Aorta (tissue), 5 donors: ENCODE measurements at regions not wholly inside any gene's neighbourhood (a gene's known extent, or its start where the extent isn't known, plus 50 kb on each side); places are given as distances from the start of the nearest gene placed in this dataset.

Source experiments
- ATAC-seq: fragments of 200-7000 bp; cut with Tn5 transposase; one replicate; pipeline ENCODE4 v1.9.1; 2022; ENCODE audit warnings: moderate library complexity; ENCODE audit not compliant: low FRiP score
- DNase-seq, 2 donors: peaks; one replicate each; pipeline ENCODE4 v3.0.0-alpha.2; 2020
- H3K27ac ChIP-seq, 2 donors: one replicate each; pipeline ENCODE4 v1.5.1; 2013; ENCODE audit warnings: low read length in 2 of 2, mild to moderate bottlenecking in 2 of 2, moderate library complexity in 2 of 2, control low read depth in 1 of 2, inconsistent platforms in 1 of 2, low read depth in 1 of 2
- H3K27me3 ChIP-seq, 2 donors: one replicate each; pipeline ENCODE4 v1.6.1; 2013; ENCODE audit warnings: control low read depth in 1 of 2, low read length in 1 of 2, mild to moderate bottlenecking in 1 of 2, moderate library complexity in 1 of 2; ENCODE audit not compliant: insufficient read depth in 2 of 2, control insufficient read depth in 1 of 2
- H3K36me3 ChIP-seq, 2 donors: one replicate each; pipeline ENCODE4 v1.6.1; 2013; ENCODE audit warnings: control low read depth in 1 of 2, low read length in 1 of 2, mild to moderate bottlenecking in 1 of 2; ENCODE audit not compliant: insufficient read depth in 2 of 2, control insufficient read depth in 1 of 2
- H3K4me1 ChIP-seq, 2 donors: one replicate each; pipeline ENCODE4 v1.6.1; 2013; ENCODE audit warnings: low read length in 2 of 2, control low read depth in 1 of 2, mild to moderate bottlenecking in 1 of 2, moderate library complexity in 1 of 2; ENCODE audit not compliant: insufficient read depth in 2 of 2, control insufficient read depth in 1 of 2
- H3K4me3 ChIP-seq, 2 donors: one replicate each; pipeline ENCODE4 v1.5.1; 2013; ENCODE audit warnings: low read length in 2 of 2, control low read depth in 1 of 2, mild to moderate bottlenecking in 1 of 2
- H3K9me3 ChIP-seq: one replicate; pipeline ENCODE4 v1.6.1; 2013; ENCODE audit warnings: mild to moderate bottlenecking, low read length; ENCODE audit not compliant: control insufficient read depth
- WGBS, 2 donors: extraction: QIAGEN DNeasy Blood & Tissue Kit; methylation state at CpG; one replicate each; pipeline ENCODE4 v1.1.7; 2013; 5-methylcytosine and 5-hydroxymethylcytosine counted together
- intact Hi-C, 2 donors: fragments of 100-400 bp; cut with DNase I; formaldehyde crosslinking; loops; one replicate each; pipeline versions ENCODE4 v1.14.2 to v1.15.0; 2022
- donor health status: healthy with polysubstance abuse.
- donor health status: Bipolar disorder and iron deficiency.
- donor health status: DM: no; HTN: no; CAD: no.
- donor health status: DM: no; HTN: no; CAD: no.
- donor health status: DM: yes; HTN: yes; CAD: no.

DNA sequence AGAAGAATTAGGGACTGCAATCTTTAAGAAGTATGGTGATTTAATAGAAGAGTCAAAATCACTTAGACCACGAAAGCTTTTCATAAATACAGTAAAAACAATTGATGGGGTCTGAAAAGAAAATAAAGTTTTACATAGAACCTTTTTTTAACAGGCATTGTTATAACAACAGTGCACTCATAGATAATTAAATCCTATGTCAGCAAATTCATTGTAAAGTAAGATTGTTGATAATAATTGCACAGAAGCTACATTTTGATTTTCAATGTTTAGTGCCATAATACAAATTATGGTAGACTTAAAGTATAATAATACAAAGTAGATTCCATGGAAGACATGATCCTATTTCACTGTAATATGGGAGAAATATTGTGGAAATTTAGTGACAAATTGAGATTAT is 130.7 kb upstream of the FSIP2 start:
- 55 to 58% methylated on average over 1 of the region's 1 CpG for WGBS, 2 donors
- Histone ChIP-seq H3K27me3 (no peaks in the 10 kb centered on the region), H3K4me1 (no peaks in the 10 kb centered on the region), H3K9me3 (no peaks in the 10 kb centered on the region), H3K36me3 (no peaks in the 10 kb centered on the region), H3K27ac (no peak overlapping the region), H3K4me3 (no peak overlapping the region)
- DNase-seq (no peak), ATAC-seq (no peak)
- intact Hi-C loops, result no loop called here

DNA sequence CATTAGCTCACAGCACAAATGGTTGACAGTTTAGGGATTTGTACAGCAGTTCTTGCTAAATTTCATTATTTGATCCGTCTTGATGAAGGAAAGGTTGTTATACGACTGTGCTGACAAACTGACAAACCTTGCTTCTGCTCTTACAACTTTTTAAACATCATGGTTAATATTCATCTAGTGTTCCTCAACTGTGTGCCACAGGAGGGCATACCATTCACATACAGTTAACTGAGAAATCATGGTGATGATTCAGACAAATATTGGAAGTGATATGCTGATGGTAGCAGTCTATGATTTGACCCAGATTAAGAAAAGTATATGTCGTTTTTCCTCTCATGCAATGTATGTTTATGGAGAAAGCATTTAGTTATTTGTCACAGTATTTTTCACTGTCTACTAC is 129.8 kb upstream of the FSIP2 start:
- Histone ChIP-seq H3K36me3 (no peaks in the 10 kb centered on the region), H3K27ac (no peak overlapping the region), H3K4me3 (no peak overlapping the region), H3K4me1 (no peaks in the 10 kb centered on the region), H3K27me3 (no peaks in the 10 kb centered on the region), H3K9me3 (no peaks in the 10 kb centered on the region)
- no peak for ATAC-seq
- intact Hi-C loops, result no loop called here
- DNase-seq, result no peak
- WGBS, 2 donors, result 54 to 56% methylated on average over 3 of the region's 3 CpGs

DNA sequence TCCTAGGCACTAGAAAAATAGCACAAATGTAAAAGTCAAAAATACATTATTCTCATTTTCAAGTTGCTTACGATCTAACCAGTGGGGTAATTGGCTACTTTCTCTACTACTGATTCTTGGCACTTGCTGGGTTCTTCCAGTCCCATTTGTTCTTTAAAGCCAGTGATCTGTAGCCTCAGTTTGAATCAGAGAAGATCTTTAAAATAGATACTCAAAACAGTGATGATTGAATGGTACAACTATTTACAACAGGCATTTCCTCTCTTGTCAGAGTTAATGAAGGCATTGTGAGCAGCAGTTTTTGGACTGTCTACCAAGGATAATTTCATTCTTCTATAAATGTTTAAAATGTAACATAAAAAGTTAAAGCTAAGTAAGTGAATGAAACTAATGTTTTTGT is 128.3 kb upstream of the FSIP2 start:
- intact Hi-C loops, result no loop called here
- Histone ChIP-seq H3K4me3 (no peak overlapping the region), H3K27me3 (no peaks in the 10 kb centered on the region), H3K9me3 (no peaks in the 10 kb centered on the region), H3K36me3 (no peaks in the 10 kb centered on the region), H3K27ac (no peak overlapping the region), H3K4me1 (no peaks in the 10 kb centered on the region)
- ATAC-seq, result no peak
- DNase-seq, result no peak
- 69 to 73% methylated on average over 1 of the region's 1 CpG for WGBS, 2 donors

DNA sequence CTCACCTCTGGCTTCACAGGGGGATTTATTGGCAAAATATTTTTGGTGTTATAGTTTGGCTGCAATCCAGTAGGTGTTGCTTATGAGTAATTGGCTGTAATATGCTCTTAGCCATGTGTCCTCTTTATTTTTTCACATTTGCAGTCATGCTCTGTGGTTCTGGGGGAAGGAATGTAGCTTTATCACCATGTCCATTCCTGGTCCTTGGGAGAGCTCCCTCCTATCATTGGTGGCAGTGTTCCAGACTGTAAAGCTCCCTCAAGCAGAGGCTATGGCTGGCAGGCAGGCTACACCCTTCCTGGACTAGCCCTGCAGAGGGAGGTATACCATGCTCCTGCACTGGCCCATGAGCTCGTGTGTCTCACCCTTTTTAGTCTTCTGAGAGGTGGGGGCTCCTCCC is 120.0 kb upstream of the FSIP2 start:
- Histone ChIP-seq H3K36me3 (no peaks in the 10 kb centered on the region), H3K9me3 (no peaks in the 10 kb centered on the region), H3K27me3 (no peaks in the 10 kb centered on the region), H3K4me3 (no peak overlapping the region), H3K27ac (no peak overlapping the region), H3K4me1 (no peaks in the 10 kb centered on the region)
- WGBS, 2 donors, result 31 to 33% methylated on average over 1 of the region's 1 CpG
- intact Hi-C loops, result no loop called here
- no peak for ATAC-seq
- no peak for DNase-seq

DNA sequence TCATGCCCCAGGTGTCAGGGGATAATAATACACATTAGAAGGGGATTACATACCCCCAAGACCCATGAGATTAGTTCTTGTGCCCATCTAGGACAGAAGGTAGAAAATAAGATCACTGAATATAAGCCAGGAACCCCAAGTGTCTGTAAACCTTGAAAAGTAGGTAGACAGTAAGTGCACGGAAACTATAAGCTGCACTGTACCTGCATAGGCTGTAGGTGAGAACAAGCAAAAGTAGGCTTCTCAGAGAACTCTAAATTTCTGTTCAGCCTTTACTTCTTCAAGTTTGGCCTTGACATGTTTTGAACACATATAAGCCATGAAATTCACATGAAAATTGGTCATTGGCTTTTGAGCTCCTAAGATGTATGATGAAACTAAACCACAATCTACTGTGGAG is 113.0 kb upstream of the FSIP2 start:
- intact Hi-C loops, result no loop called here

DNA sequence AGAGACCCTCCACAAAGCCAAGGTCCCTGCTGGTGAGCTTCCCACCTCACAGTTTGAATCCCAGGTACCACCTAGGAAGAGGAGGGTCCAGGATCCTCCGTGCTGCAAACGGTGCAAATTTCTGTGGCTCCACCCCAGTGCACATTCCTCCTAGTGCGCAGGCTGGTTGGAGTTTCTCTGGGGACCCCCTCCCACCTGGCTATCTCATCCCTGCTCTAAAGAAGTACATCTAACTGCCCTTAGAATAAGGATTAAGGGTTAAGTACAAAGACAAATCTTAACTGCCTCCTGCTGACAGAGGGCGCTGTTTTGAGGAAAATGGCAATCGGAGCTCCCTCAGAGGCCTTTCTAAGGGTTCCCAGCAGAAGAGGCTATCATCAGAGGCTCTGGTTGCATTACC is 109.6 kb upstream of the FSIP2 start:
- no peak overlapping the region for H3K4me3 ChIP-seq
- H3K27me3 ChIP-seq, result no peaks in the 10 kb centered on the region
- intact Hi-C loops, result no loop called here
- 9 to 23% methylated on average over 5 of the region's 5 CpGs for WGBS, 2 donors
- peaks cover 2% of the 10 kb centered on the region for H3K9me3 ChIP-seq
- no peak overlapping the region for H3K27ac ChIP-seq
- H3K36me3 ChIP-seq, result no peaks in the 10 kb centered on the region
- DNase-seq (no peak), ATAC-seq (no peak)
- H3K4me1 ChIP-seq, result no peaks in the 10 kb centered on the region

More for the DNA sequence above, 113.0 kb upstream of the FSIP2 start:
- Histone ChIP-seq H3K27me3 (no peaks in the 10 kb centered on the region), H3K4me3 (no peak overlapping the region), H3K9me3 (peaks cover 2% of the 10 kb centered on the region), H3K36me3 (no peaks in the 10 kb centered on the region), H3K4me1 (no peaks in the 10 kb centered on the region), H3K27ac (no peak overlapping the region)
- no peak for ATAC-seq
- DNase-seq, result no peak
- WGBS, 2 donors, result 87 to 90% methylated on average over 1 of the region's 1 CpG

DNA sequence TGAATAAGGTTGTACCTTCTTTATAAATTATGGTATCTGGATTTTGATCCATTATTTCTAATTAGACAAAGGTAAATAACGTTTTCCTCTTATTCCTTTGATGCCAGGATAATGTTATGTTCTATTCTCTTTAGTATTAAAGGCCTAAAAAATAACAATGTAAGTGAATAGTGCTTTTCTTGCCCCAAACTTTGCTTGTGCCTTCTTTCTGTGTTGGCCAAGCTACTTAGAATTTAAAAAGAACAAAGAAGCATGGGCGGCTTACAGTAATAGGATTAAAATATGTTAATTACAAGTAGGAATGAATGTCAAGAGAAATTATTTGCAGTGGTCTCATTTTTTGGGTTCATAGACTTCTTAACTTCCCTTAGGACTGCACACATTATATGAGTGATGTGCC is 105.0 kb upstream of the FSIP2 start:
- Histone ChIP-seq H3K4me3 (no peak overlapping the region), H3K36me3 (no peaks in the 10 kb centered on the region), H3K9me3 (peaks cover 2% of the 10 kb centered on the region), H3K27ac (no peak overlapping the region), H3K4me1 (peaks cover 0 to 2% of the 10 kb centered on the region in 2 donors), H3K27me3 (no peaks in the 10 kb centered on the region)
- no peak for DNase-seq
- ATAC-seq, result no peak
- intact Hi-C loops, result no loop called here
- 61 to 63% methylated on average over 2 of the region's 2 CpGs for WGBS, 2 donors

DNA sequence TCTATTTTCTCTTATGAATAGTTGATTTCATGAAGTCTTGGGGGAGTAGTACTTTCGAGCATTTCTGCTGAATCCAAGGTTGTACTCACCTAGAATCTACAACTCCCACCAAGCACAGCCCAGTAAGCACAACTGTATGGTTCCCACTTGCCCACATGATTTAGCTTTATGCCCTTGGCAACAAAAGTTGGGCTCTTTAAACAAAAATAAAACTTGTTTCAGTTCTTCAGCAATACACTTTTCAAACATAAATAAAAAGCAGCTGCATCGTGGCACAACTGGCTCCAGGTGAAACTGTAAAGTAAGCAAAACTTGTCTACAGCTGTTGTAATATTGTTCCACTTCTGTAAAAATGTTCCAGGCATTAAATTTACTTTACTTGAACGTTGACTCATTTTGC is 99.8 kb upstream of the FSIP2 start:
- Histone ChIP-seq H3K36me3 (no peaks in the 10 kb centered on the region), H3K4me3 (no peak overlapping the region), H3K4me1 (peaks cover 0 to 2% of the 10 kb centered on the region in 2 donors), H3K27ac (no peak overlapping the region), H3K27me3 (no peaks in the 10 kb centered on the region), H3K9me3 (no peaks in the 10 kb centered on the region)
- DNase-seq, result no peak
- no peak for ATAC-seq
- intact Hi-C loops, result no loop called here
- 39 to 50% methylated on average over 3 of the region's 3 CpGs for WGBS, 2 donors

DNA sequence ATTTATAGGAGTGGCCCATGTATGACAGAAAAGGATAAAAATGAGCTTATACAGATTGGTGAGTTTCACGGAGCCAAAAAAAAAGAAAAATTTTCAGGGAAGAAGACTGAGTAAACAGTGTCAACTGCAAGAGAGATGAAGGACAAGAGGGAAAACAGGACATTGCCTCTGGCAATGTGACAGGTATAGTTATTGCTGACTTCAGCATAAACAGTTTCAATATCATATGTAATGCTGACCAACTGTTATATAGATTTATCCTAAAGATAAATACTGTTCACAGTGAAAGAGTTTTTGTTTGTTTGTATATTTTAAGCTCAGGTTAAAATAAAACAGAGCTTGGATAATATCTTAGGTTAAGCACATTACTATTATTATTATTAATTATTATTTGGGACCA is 98.0 kb upstream of the FSIP2 start:
- Histone ChIP-seq H3K4me3 (no peak overlapping the region), H3K27me3 (no peaks in the 10 kb centered on the region), H3K9me3 (no peaks in the 10 kb centered on the region), H3K36me3 (no peaks in the 10 kb centered on the region), H3K4me1 (no peaks in the 10 kb centered on the region), H3K27ac (no peak overlapping the region)
- ATAC-seq, result no peak
- DNase-seq, result no peak
- intact Hi-C loops, result no loop called here
- 65 to 89% methylated on average over 1 of the region's 1 CpG for WGBS, 2 donors
